Cardiac muscle cell (in vitro differentiated cells and primary cell): ENCODE measurements at regions not wholly inside any gene's neighbourhood (a gene's known extent, or its start where the extent isn't known, plus 50 kb on each side); places are given as distances from the start of the nearest gene placed in this dataset.
"Not testable (repeated sequence)": the region's sequence is repeated elsewhere in the genome, so short reads cannot be mapped to it uniquely, and the experiment has no call there.

Source experiments
- DNase-seq, 2 donors: peaks; one replicate each; pipeline versions ENCODE4 v3.0.0 to v3.0.0-alpha.2; 2010 to 2017; ENCODE audit warnings: low read depth in 1 of 2, low spot score in 1 of 2
- H3K27ac ChIP-seq: fragments of 200-600 bp; sonication (generic); 2 replicates; pipeline ENCODE4 v1.5.1; 2016
- H3K27me3 ChIP-seq: fragments of 200-600 bp; sonication (generic); 2 replicates; pipeline ENCODE4 v1.6.0; 2016; ENCODE audit warnings: control low read depth
- H3K36me3 ChIP-seq: fragments of 200-600 bp; sonication (generic); 2 replicates; pipeline ENCODE4 v1.5.1; 2016; ENCODE audit warnings: control low read depth
- H3K4me1 ChIP-seq: fragments of 200-600 bp; sonication (generic); 2 replicates; pipeline ENCODE4 v1.8.1; 2017; ENCODE audit warnings: low read depth, mild to moderate bottlenecking, mixed run types
- H3K4me3 ChIP-seq: fragments of 200-600 bp; sonication (generic); 2 replicates; pipeline ENCODE4 v1.5.1; 2016; ENCODE audit warnings: mild to moderate bottlenecking
- H3K9me3 ChIP-seq: fragments of 200-600 bp; sonication (generic); 2 replicates; pipeline ENCODE4 v1.5.1; 2017; ENCODE audit warnings: low read depth, mild to moderate bottlenecking, control low read depth
- TF ChIP-seq, protein P1 (sequence below): IDR thresholded peaks from 2 replicates; pipeline ENCODE4 v1.5.1; 2012; ENCODE audit warnings: low read depth, mild to moderate bottlenecking, low read length

- H3K36me3 ChIP-seq: no peaks in the 10 kb centered on the region
- H3K4me1 ChIP-seq: no peaks in the 10 kb centered on the region
- no peaks in the 10 kb centered on the region for H3K27me3 ChIP-seq
- H3K4me3 ChIP-seq: no peak overlapping the region
- no peak overlapping the region for H3K27ac ChIP-seq
- no peak for DNase-seq
- TF ChIP-seq, protein P1, sequence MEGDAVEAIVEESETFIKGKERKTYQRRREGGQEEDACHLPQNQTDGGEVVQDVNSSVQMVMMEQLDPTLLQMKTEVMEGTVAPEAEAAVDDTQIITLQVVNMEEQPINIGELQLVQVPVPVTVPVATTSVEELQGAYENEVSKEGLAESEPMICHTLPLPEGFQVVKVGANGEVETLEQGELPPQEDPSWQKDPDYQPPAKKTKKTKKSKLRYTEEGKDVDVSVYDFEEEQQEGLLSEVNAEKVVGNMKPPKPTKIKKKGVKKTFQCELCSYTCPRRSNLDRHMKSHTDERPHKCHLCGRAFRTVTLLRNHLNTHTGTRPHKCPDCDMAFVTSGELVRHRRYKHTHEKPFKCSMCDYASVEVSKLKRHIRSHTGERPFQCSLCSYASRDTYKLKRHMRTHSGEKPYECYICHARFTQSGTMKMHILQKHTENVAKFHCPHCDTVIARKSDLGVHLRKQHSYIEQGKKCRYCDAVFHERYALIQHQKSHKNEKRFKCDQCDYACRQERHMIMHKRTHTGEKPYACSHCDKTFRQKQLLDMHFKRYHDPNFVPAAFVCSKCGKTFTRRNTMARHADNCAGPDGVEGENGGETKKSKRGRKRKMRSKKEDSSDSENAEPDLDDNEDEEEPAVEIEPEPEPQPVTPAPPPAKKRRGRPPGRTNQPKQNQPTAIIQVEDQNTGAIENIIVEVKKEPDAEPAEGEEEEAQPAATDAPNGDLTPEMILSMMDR: no peak
- no peaks in the 10 kb centered on the region for H3K9me3 ChIP-seq
Measured at GRCh38 chr4:75168548-75168947, 235.6 kb downstream of the PARM1 start.

- not testable (repeated sequence) for H3K27me3 ChIP-seq, H3K4me3 ChIP-seq, H3K9me3 ChIP-seq, H3K36me3 ChIP-seq, DNase-seq, H3K4me1 ChIP-seq, H3K27ac ChIP-seq
Measured at GRCh38 chr4:75165100-75165499, 232.2 kb downstream of the PARM1 start.

DNA sequence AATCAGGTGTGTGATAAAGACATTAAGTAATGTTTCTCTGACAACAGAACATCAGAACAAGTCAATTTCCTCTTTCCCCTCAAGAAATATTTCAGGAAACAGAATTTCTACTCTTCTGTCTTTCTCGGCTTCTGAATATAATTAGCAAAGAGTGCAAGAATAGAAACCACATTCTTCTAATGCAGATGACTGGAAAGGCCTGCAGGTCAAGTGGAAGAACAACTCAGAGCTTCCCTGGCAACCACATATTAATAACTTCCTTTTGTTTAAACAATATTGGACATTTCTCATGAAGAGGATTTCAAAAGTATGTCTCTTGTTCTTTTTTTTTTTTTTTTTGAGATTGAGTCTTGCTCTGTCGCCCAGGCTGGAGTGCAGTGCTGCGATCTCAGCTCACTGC, 225.5 kb downstream of the PARM1 start:
- no peaks in the 10 kb centered on the region for H3K36me3 ChIP-seq
- no peak overlapping the region for H3K4me3 ChIP-seq
- no peak for DNase-seq
- no peak overlapping the region for H3K27ac ChIP-seq
- no peaks in the 10 kb centered on the region for H3K4me1 ChIP-seq
- H3K9me3 ChIP-seq: no peaks in the 10 kb centered on the region
- TF ChIP-seq, protein P1: no peak
- no peaks in the 10 kb centered on the region for H3K27me3 ChIP-seq

- no peak overlapping the region for H3K4me3 ChIP-seq
- no peaks in the 10 kb centered on the region for H3K9me3 ChIP-seq
- no peaks in the 10 kb centered on the region for H3K36me3 ChIP-seq
- no peaks in the 10 kb centered on the region for H3K4me1 ChIP-seq
- no peaks in the 10 kb centered on the region for H3K27me3 ChIP-seq
- TF ChIP-seq, protein P1: no peak
- no peak for DNase-seq
- no peak overlapping the region for H3K27ac ChIP-seq
Measured at GRCh38 chr4:75154994-75155393, 222.1 kb downstream of the PARM1 start.

- Histone ChIP-seq H3K36me3 (no peaks in the 10 kb centered on the region), H3K4me1 (peaks cover 3% of the 10 kb centered on the region), H3K27me3 (no peaks in the 10 kb centered on the region), H3K4me3 (no peak overlapping the region), H3K27ac (no peak overlapping the region), H3K9me3 (no peaks in the 10 kb centered on the region)
- no peak for DNase-seq
- TF ChIP-seq, protein P1: no peak
Measured at GRCh38 chr4:75146223-75146622, 213.3 kb downstream of the PARM1 start.

- no peak for DNase-seq
- Histone ChIP-seq H3K4me3 (no peak overlapping the region), H3K9me3 (no peaks in the 10 kb centered on the region), H3K27ac (no peak overlapping the region), H3K27me3 (no peaks in the 10 kb centered on the region), H3K36me3 (no peaks in the 10 kb centered on the region), H3K4me1 (peaks cover 3% of the 10 kb centered on the region)
- TF ChIP-seq, protein P1: no peak
Measured at GRCh38 chr4:75144475-75144874, 211.6 kb downstream of the PARM1 start.
